Gastrocnemius medialis (tissue), 4 donors: ENCODE measurements at regions not wholly inside any gene's neighbourhood (a gene's known extent, or its start where the extent isn't known, plus 50 kb on each side); places are given as distances from the start of the nearest gene placed in this dataset.
A peak's percentile ranks its signal among the peaks of the same experiment; 100 is the strongest.

ENCODE experiments used
- ATAC-seq, 2 donors: fragments of 150-250 bp; one replicate each; pipeline ENCODE4 v1.9.1; 2016
- DNase-seq, 2 donors: peaks; one replicate each; pipeline ENCODE4 v3.0.0-alpha.2; 2019
- H3K27ac ChIP-seq, 4 donors: fragments of 200-600 bp; sonication (generic); 1 replicate in 1 of 4; 2 replicates in 3 of 4; pipeline ENCODE4 v1.5.1; 2016 to 2018; ENCODE audit warnings: mild to moderate bottlenecking in 2 of 4, moderate library complexity in 1 of 4
- H3K27me3 ChIP-seq, 3 donors: fragments of 200-600 bp; sonication (generic) in 2 of 3; 1 replicate in 1 of 3; 2 replicates in 2 of 3; pipeline versions ENCODE4 v1.5.1 to v1.6.0; 2016 to 2019; ENCODE audit warnings: mild to moderate bottlenecking in 1 of 3, moderate library complexity in 1 of 3
- H3K36me3 ChIP-seq, 2 donors: fragments of 200-600 bp; sonication (generic) in 1 of 2; one replicate each; pipeline ENCODE4 v1.5.1; 2017 to 2018
- H3K4me1 ChIP-seq, 2 donors: fragments of 200-600 bp; sonication (generic) in 1 of 2; one replicate each; pipeline ENCODE4 v1.5.1; 2016 to 2017; ENCODE audit warnings: mild to moderate bottlenecking in 2 of 2
- H3K4me3 ChIP-seq, 4 donors: fragments of 200-600 bp; sonication (generic) in 3 of 4; 1 replicate in 1 of 4; 2 replicates in 3 of 4; pipeline ENCODE4 v1.5.1; 2016 to 2019; ENCODE audit warnings: mild to moderate bottlenecking in 2 of 4
- H3K9me3 ChIP-seq, 3 donors: fragments of 200-600 bp; sonication (generic) in 2 of 3; 1 replicate in 1 of 3; 2 replicates in 2 of 3; pipeline ENCODE4 v1.5.1; 2016 to 2019
- POLR2A ChIP-seq, 2 donors: fragments of 450-650 bp; IDR thresholded peaks; one replicate each; pipeline ENCODE4 v1.6.1; 2017; ENCODE audit warnings: antibody characterized with exemption in 2 of 2, mild to moderate bottlenecking in 2 of 2, moderate library complexity in 2 of 2
- in situ Hi-C, 4 donors: fragments of 200-750 bp; cut with MboI; loops; one replicate each; pipeline versions ENCODE4 v1.15.0 to v1.8.0; 2017; ENCODE audit warnings: low sequenced_read_pairs in 4 of 4
- intact Hi-C: fragments of 100-400 bp; cut with DNase I; formaldehyde crosslinking; loops from one replicate; pipeline ENCODE4 v1.15.1; 2023; ENCODE audit warnings: low total_unique reads
- TF ChIP-seq, protein P1 (sequence below), 5 experiments: fragments of 450-650 bp in 3 of 5; fragments of 200-600 bp in 2 of 5; sonication (generic) in 2 of 5; IDR thresholded peaks in 4 of 5; conservative IDR thresholded peaks in 1 of 5; 1 replicate in 4 of 5; 2 replicates in 1 of 5; pipeline ENCODE4 v1.5.1; 2016 to 2019; ENCODE audit warnings: antibody characterized with exemption in 5 of 5, mild to moderate bottlenecking in 3 of 5, moderate library complexity in 3 of 5

DNA sequence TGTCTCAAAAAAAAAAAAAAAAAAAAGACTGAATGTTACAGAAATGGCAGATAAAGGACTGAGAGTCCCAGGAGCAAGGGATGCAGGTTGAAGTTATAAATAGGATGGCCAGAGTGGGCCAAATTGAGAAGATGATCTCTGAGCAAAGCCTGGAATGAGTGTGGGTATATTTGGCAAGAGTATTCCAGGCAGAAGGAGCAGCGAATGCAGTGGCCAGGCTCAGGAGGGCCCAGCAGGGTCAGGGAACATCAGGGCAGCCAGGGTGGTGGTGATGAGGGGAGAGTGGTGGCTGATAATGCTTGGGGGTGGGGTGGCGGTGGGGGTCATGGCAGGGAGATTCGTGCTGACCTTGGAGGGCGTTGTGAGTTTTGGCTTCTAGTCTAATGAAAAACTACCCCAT is 141.3 kb upstream of the AGAP1 start:
- Histone ChIP-seq H3K27me3 (no peaks in the 10 kb centered on the region), H3K36me3 (no peaks in the 10 kb centered on the region), H3K9me3 (no peaks in the 10 kb centered on the region), H3K27ac (no peak overlapping the region), H3K4me3 (no peak overlapping the region), H3K4me1 (peaks cover 0 to 4% of the 10 kb centered on the region in 2 donors)
- intact Hi-C loops (no loop called here), in situ Hi-C loops (no loop called here)
- no peak for TF ChIP-seq POLR2A (IDR thresholded peaks at IDR 0.05)
- TF ChIP-seq, protein P1, sequence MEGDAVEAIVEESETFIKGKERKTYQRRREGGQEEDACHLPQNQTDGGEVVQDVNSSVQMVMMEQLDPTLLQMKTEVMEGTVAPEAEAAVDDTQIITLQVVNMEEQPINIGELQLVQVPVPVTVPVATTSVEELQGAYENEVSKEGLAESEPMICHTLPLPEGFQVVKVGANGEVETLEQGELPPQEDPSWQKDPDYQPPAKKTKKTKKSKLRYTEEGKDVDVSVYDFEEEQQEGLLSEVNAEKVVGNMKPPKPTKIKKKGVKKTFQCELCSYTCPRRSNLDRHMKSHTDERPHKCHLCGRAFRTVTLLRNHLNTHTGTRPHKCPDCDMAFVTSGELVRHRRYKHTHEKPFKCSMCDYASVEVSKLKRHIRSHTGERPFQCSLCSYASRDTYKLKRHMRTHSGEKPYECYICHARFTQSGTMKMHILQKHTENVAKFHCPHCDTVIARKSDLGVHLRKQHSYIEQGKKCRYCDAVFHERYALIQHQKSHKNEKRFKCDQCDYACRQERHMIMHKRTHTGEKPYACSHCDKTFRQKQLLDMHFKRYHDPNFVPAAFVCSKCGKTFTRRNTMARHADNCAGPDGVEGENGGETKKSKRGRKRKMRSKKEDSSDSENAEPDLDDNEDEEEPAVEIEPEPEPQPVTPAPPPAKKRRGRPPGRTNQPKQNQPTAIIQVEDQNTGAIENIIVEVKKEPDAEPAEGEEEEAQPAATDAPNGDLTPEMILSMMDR (IDR thresholded peaks at IDR 0.05 in 4 of 5, conservative IDR thresholded peaks at IDR 0.05 in 1 of 5): no peak
- ATAC-seq (peak in 1 of 2 donors; percentile 59), DNase-seq (no peak)

DNA sequence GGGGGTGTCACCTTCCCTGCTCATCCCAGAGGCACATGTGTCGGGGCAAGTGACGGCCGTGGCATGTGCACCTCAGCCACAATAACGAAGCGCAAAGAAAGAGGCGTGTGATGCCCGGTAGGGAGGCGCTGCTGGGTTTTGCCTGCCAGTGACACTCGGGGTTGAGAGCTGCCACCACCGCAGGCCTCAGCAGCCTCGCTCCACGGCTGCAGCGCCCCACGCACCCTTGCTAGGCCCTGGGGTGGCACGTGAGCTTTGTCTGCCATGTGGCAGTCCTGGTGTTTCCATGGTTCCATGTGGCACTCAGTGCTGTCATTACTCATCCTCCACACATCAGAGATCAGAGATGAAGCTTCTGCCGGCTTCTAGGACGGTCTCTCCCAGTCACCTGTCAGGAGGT is 136.0 kb upstream of the AGAP1 start:
- Histone ChIP-seq H3K9me3 (no peaks in the 10 kb centered on the region), H3K27me3 (no peaks in the 10 kb centered on the region), H3K4me1 (no peaks in the 10 kb centered on the region), H3K4me3 (no peak overlapping the region), H3K27ac (no peak overlapping the region), H3K36me3 (no peaks in the 10 kb centered on the region)
- ATAC-seq (no peak), DNase-seq (no peak)
- intact Hi-C loops: no loop called here
- TF ChIP-seq, protein P1 (IDR thresholded peaks at IDR 0.05 in 4 of 5, conservative IDR thresholded peaks at IDR 0.05 in 1 of 5): no peak
- no peak for TF ChIP-seq POLR2A (IDR thresholded peaks at IDR 0.05)
- in situ Hi-C loops: no loop called here

DNA sequence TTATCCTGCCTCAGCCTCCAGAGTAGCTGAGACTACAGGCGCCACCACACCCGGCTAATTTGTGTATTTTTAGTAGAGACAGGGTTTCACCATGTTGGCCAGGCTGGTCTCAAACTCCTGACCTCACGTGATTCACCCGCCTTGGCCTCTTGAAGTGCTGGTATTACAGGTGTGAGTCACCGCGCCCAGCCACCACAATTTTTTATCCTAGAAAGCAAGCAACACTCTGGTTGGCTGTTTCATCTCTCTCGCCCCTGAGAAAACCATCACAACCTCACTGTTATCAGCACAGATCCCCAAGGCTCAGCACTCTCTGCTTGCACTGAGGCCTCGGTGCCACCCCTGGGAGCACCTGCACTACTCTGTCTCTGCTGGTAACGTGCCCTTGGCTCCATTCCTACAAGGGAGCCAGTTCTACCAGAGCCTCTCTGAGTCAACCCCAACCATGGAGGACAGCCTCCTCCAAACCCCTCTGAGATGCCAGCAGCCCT is 134.8 kb upstream of the AGAP1 start:
- Histone ChIP-seq H3K36me3 (no peaks in the 10 kb centered on the region), H3K4me3 (no peak overlapping the region), H3K27me3 (no peaks in the 10 kb centered on the region), H3K4me1 (no peaks in the 10 kb centered on the region), H3K27ac (no peak overlapping the region), H3K9me3 (no peaks in the 10 kb centered on the region)
- in situ Hi-C loops (no loop called here), intact Hi-C loops (no loop called here)
- ATAC-seq (no peak), DNase-seq (no peak)
- TF ChIP-seq POLR2A (IDR thresholded peaks at IDR 0.05): no peak
- TF ChIP-seq, protein P1 (IDR thresholded peaks at IDR 0.05 in 4 of 5, conservative IDR thresholded peaks at IDR 0.05 in 1 of 5): no peak

DNA sequence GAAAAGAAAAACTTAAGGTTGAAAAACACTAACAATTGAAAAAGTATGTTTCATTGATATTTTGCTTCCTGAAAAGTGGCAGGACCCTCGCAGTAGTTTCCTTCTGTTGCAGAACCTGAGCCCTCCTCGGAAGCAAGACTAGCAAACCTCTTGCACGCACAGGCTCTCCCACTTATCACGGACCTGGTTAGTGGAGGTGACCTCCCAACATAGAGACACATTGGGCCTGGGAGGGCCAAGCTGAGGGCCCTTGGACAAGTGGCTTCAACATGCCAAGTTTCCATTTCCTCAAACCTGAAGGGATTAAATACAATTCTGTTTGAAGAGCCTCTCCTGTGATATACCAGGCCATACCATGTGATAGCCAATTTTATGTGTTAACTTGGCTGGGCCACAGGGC is 133.4 kb upstream of the AGAP1 start:
- DNase-seq (no peak), ATAC-seq (no peak)
- no peaks in the 10 kb centered on the region for H3K4me1 ChIP-seq
- H3K27ac ChIP-seq: no peak overlapping the region
- intact Hi-C loops: no loop called here
- no peaks in the 10 kb centered on the region for H3K9me3 ChIP-seq
- no peaks in the 10 kb centered on the region for H3K27me3 ChIP-seq
- no peaks in the 10 kb centered on the region for H3K36me3 ChIP-seq
- TF ChIP-seq, protein P1 (IDR thresholded peaks at IDR 0.05 in 4 of 5, conservative IDR thresholded peaks at IDR 0.05 in 1 of 5): no peak
- no peak for TF ChIP-seq POLR2A (IDR thresholded peaks at IDR 0.05)
- H3K4me3 ChIP-seq: no peak overlapping the region
- in situ Hi-C loops: no loop called here

DNA sequence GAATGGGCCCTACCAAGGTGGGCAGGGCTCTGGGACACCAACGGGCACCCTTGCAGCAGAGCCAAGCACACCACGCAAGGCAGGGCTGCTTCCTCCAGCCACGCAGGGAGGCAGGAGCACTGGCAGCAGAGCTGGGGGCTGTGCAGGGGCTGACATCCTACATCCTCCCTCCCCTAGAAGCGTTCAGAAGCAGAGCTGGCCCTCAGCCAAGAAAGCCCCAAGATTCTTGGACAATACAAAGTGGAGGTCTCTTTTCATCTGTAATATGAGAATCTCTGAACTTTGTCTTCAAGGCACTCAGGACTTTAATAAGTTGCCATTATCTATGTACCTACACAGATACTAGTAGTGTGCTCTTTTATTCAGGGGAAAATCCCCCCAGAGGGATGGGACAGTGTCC is 128.1 kb upstream of the AGAP1 start:
- in situ Hi-C loops: no loop called here
- ATAC-seq (no peak), DNase-seq (no peak)
- intact Hi-C loops: no loop called here
- TF ChIP-seq, protein P1 (IDR thresholded peaks at IDR 0.05 in 4 of 5, conservative IDR thresholded peaks at IDR 0.05 in 1 of 5): no peak
- no peak for TF ChIP-seq POLR2A (IDR thresholded peaks at IDR 0.05)
- H3K27me3 ChIP-seq: peaks cover 0 to 2% (median 0%) of the 10 kb centered on the region in 3 donors
- H3K36me3 ChIP-seq: no peaks in the 10 kb centered on the region
- no peaks in the 10 kb centered on the region for H3K4me1 ChIP-seq
- no peak overlapping the region for H3K4me3 ChIP-seq
- H3K9me3 ChIP-seq: no peaks in the 10 kb centered on the region
- no peak overlapping the region for H3K27ac ChIP-seq
